Nephron (organoid): ENCODE measurements at regions not wholly inside any gene's neighbourhood (a gene's known extent, or its start where the extent isn't known, plus 50 kb on each side); places are given as distances from the start of the nearest gene placed in this dataset.
A peak's percentile ranks its signal among the peaks of the same experiment; 100 is the strongest.
"Not testable (repeated sequence)": the region's sequence is repeated elsewhere in the genome, so short reads cannot be mapped to it uniquely, and the experiment has no call there.

Experiments used
- H3K27ac Mint-ChIP-seq, 3 experiments: 2 replicates each; pipeline ENCODE4 v1.8.0; 2020; ENCODE audit warnings: mixed read lengths in 3 of 3, mild to moderate bottlenecking in 2 of 3, moderate library complexity in 1 of 3
- H3K27me3 Mint-ChIP-seq: 2 replicates; pipeline ENCODE4 v1.8.0; 2021; ENCODE audit warnings: low read depth, mild to moderate bottlenecking, moderate library complexity, mixed read lengths
- H3K36me3 Mint-ChIP-seq: 2 replicates; pipeline ENCODE4 v1.8.0; 2020; ENCODE audit warnings: low read depth, mixed read lengths
- H3K4me1 Mint-ChIP-seq: 2 replicates; pipeline ENCODE4 v1.8.0; 2020; ENCODE audit warnings: mixed read lengths
- H3K4me3 Mint-ChIP-seq, 3 experiments: 2 replicates each; pipeline ENCODE4 v1.8.0; 2020; ENCODE audit warnings: mild to moderate bottlenecking in 3 of 3, mixed read lengths in 3 of 3, moderate library complexity in 2 of 3
- H3K9me3 Mint-ChIP-seq: 2 replicates; pipeline ENCODE4 v1.8.0; 2020; ENCODE audit warnings: mixed read lengths
- CTCF ChIP-seq, 3 experiments: fragments of 200-600 bp; sonication (generic); IDR thresholded peaks; one replicate each; pipeline ENCODE4 v1.5.0; 2021; ENCODE audit warnings: antibody characterized with exemption in 3 of 3; ENCODE audit not compliant: unreplicated experiment in 3 of 3

GRCh38 chr2:40658941-40659340, 207.1 kb upstream of the SLC8A1 start:
- Mint-ChIP-seq H3K36me3 (no peaks in the 10 kb centered on the region), H3K9me3 (no peaks in the 10 kb centered on the region), H3K27ac (no peak overlapping the region), H3K4me1 (no peaks in the 10 kb centered on the region), H3K4me3 (no peak overlapping the region), H3K27me3 (peaks cover 3% of the 10 kb centered on the region)
- no peak for TF ChIP-seq CTCF (IDR thresholded peaks at IDR 0.05; ENCODE audit: unreplicated experiment in 3 of 3)

GRCh38 chr2:40665493-40666232, 213.8 kb upstream of the SLC8A1 start:
- TF ChIP-seq CTCF (IDR thresholded peaks at IDR 0.05; ENCODE audit: unreplicated experiment in 3 of 3) = no peak
- Mint-ChIP-seq H3K4me1 (peaks cover 5% of the 10 kb centered on the region), H3K9me3 (no peaks in the 10 kb centered on the region), H3K27ac (no peak overlapping the region), H3K36me3 (no peaks in the 10 kb centered on the region), H3K4me3 (no peak overlapping the region), H3K27me3 (no peaks in the 10 kb centered on the region)

- Mint-ChIP-seq H3K4me3 (no peak overlapping the region), H3K4me1 (peaks cover 5% of the 10 kb centered on the region), H3K27ac (peak overlapping the region in 2 of 3 experiments; percentile 29 to 83)
Observed at GRCh38 chr2:40666398-40666797, 214.5 kb upstream of the SLC8A1 start.

GRCh38 chr2:40668425-40668824, 216.5 kb upstream of the SLC8A1 start:
- no peak for TF ChIP-seq CTCF (IDR thresholded peaks at IDR 0.05; ENCODE audit: unreplicated experiment in 3 of 3)
- Mint-ChIP-seq H3K9me3 (no peaks in the 10 kb centered on the region), H3K4me3 (no peak overlapping the region), H3K27ac (peak overlapping the region in 1 of 3 experiments; percentile 68), H3K4me1 (peaks cover 5% of the 10 kb centered on the region), H3K36me3 (no peaks in the 10 kb centered on the region), H3K27me3 (peaks cover 3% of the 10 kb centered on the region)

More at GRCh38 chr2:40666398-40666797, 214.5 kb upstream of the SLC8A1 start:
- H3K36me3 Mint-ChIP-seq = no peaks in the 10 kb centered on the region
- no peak for TF ChIP-seq CTCF (IDR thresholded peaks at IDR 0.05; ENCODE audit: unreplicated experiment in 3 of 3)
- no peaks in the 10 kb centered on the region for H3K9me3 Mint-ChIP-seq
- H3K27me3 Mint-ChIP-seq = no peaks in the 10 kb centered on the region

- not testable (repeated sequence) for H3K4me1 Mint-ChIP-seq, H3K4me3 Mint-ChIP-seq, H3K36me3 Mint-ChIP-seq, H3K27me3 Mint-ChIP-seq, H3K27ac Mint-ChIP-seq
- H3K9me3 Mint-ChIP-seq = peaks cover 21% of the 10 kb centered on the region
Observed at GRCh38 chr2:40676134-40676790, 224.4 kb upstream of the SLC8A1 start.

- no peaks in the 10 kb centered on the region for H3K4me1 Mint-ChIP-seq
- peaks cover 21% of the 10 kb centered on the region for H3K9me3 Mint-ChIP-seq
- no peaks in the 10 kb centered on the region for H3K27me3 Mint-ChIP-seq
- H3K27ac Mint-ChIP-seq = no peak overlapping the region
- H3K4me3 Mint-ChIP-seq = no peak overlapping the region
- TF ChIP-seq CTCF (IDR thresholded peaks at IDR 0.05; ENCODE audit: unreplicated experiment in 3 of 3) = no peak
- no peaks in the 10 kb centered on the region for H3K36me3 Mint-ChIP-seq
Observed at GRCh38 chr2:40680547-40680946, 228.7 kb upstream of the SLC8A1 start.
